MCF 10A (cell line): ENCODE measurements at regions not wholly inside any gene's neighbourhood (a gene's known extent, or its start where the extent isn't known, plus 50 kb on each side); places are given as distances from the start of the nearest gene placed in this dataset.

ENCODE experiments used
- BruUV-seq: library from RNA; stranded (reverse); fragments of 400-500 nt; replicated peaks from 2 replicates; lab custom pipeline; 2021; lab: Mats Ljungman, UMichigan
- CTCF ChIA-PET: fragments of 300-600 bp; sonication (Branson Sonifier 250); formaldehyde crosslinking; extraction: SDS; loops from one replicate; lab custom pipeline; 2021; ENCODE audit warnings: antibody characterized with exemption, inconsistent platforms; lab: Yijun Ruan, JAX
- POLR2A ChIA-PET: fragments of 300-600, 350-650 bp; sonication (Branson Sonifier 250); formaldehyde crosslinking; extraction: SDS; loops from one replicate; lab custom pipeline; 2020; ENCODE audit warnings: antibody characterized with exemption, inconsistent platforms; lab: Yijun Ruan, JAX
- DNase-seq: peaks from one replicate; pipeline ENCODE4 v3.0.0-alpha.2; 2018; ENCODE audit not compliant: unreplicated experiment
- H3K27ac Mint-ChIP-seq: one replicate; pipeline ENCODE4 v1.8.0; 2022; ENCODE audit warnings: mild to moderate bottlenecking, low read depth, mixed read lengths; ENCODE audit not compliant: unreplicated experiment
- H3K27me3 Mint-ChIP-seq: one replicate; pipeline ENCODE4 v1.8.0; 2022; ENCODE audit warnings: mixed read lengths; ENCODE audit not compliant: insufficient read depth, unreplicated experiment
- H3K36me3 Mint-ChIP-seq: one replicate; pipeline ENCODE4 v1.8.0; 2022; ENCODE audit warnings: mild to moderate bottlenecking, moderate library complexity, mixed read lengths; ENCODE audit not compliant: insufficient read depth, unreplicated experiment
- H3K4me1 Mint-ChIP-seq: one replicate; pipeline ENCODE4 v1.8.0; 2022; ENCODE audit warnings: mixed read lengths; ENCODE audit not compliant: insufficient read depth, unreplicated experiment
- H3K4me3 Mint-ChIP-seq: one replicate; pipeline ENCODE4 v1.8.0; 2022; ENCODE audit warnings: mild to moderate bottlenecking, moderate library complexity, mixed read lengths; ENCODE audit not compliant: unreplicated experiment
- H3K9me3 Mint-ChIP-seq: one replicate; pipeline ENCODE4 v1.8.0; 2022; ENCODE audit warnings: mixed read lengths; ENCODE audit not compliant: unreplicated experiment
- intact Hi-C: fragments of 100-400 bp; cut with micrococcal nuclease; formaldehyde crosslinking; loops from 2 replicates; pipeline ENCODE4 v1.14.1; 2022
- TF ChIP-seq, protein P1 (sequence below): fragments of 200-600 bp; IDR thresholded peaks from one replicate; pipeline ENCODE4 v1.8.0; 2022; ENCODE audit warnings: antibody characterized with exemption, mild to moderate bottlenecking; ENCODE audit not compliant: unreplicated experiment

- H3K4me1 Mint-ChIP-seq: no peaks in the 10 kb centered on the region
- TF ChIP-seq, protein P1, sequence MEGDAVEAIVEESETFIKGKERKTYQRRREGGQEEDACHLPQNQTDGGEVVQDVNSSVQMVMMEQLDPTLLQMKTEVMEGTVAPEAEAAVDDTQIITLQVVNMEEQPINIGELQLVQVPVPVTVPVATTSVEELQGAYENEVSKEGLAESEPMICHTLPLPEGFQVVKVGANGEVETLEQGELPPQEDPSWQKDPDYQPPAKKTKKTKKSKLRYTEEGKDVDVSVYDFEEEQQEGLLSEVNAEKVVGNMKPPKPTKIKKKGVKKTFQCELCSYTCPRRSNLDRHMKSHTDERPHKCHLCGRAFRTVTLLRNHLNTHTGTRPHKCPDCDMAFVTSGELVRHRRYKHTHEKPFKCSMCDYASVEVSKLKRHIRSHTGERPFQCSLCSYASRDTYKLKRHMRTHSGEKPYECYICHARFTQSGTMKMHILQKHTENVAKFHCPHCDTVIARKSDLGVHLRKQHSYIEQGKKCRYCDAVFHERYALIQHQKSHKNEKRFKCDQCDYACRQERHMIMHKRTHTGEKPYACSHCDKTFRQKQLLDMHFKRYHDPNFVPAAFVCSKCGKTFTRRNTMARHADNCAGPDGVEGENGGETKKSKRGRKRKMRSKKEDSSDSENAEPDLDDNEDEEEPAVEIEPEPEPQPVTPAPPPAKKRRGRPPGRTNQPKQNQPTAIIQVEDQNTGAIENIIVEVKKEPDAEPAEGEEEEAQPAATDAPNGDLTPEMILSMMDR: no peak
- H3K36me3 Mint-ChIP-seq: no peaks in the 10 kb centered on the region
- H3K4me3 Mint-ChIP-seq: no peak overlapping the region
- POLR2A ChIA-PET: interaction anchor here (1.1 kb wide), 1 partner anchor 7 kb away, joined by 3 read pairs; no protein-coding TSS in a partner anchor
- CTCF ChIA-PET: no interaction called here
- peaks cover 36% of the 10 kb centered on the region for H3K9me3 Mint-ChIP-seq
- no peaks in the 10 kb centered on the region for H3K27me3 Mint-ChIP-seq
- intact Hi-C loops: no loop called here
- H3K27ac Mint-ChIP-seq: no peak overlapping the region
- no TSS peak for BruUV-seq
- DNase-seq: no peak
Measured at GRCh38 chr2:16940214-16940613, 274.6 kb upstream of the CYRIA start.

DNA sequence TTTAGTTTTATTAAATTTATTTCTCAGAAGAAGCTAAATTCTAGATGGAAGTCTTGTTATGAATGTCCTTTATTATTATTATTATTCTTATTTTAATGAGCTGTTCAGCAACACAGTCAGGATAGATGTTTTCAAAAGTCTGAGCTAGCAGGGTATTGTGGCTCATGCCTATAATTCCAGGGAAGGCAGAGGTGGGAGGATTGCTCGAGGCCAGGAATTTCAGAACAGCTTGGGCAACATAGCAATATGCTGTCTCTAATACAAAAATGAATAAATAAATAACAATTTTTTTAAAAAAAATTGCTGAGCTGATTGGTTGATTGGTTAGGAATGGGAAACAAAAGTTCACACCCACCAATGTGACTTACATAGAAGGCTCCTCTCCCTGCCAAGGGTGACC lies 274.1 kb upstream of the CYRIA start:
- BruUV-seq: no TSS peak
- DNase-seq: no peak
- Mint-ChIP-seq H3K27me3 (no peaks in the 10 kb centered on the region), H3K27ac (no peak overlapping the region), H3K9me3 (peaks cover 36% of the 10 kb centered on the region), H3K36me3 (no peaks in the 10 kb centered on the region), H3K4me3 (no peak overlapping the region), H3K4me1 (no peaks in the 10 kb centered on the region)
- ChIA-PET POLR2A (no interaction called here), CTCF (no interaction called here)
- intact Hi-C loops: no loop called here
- TF ChIP-seq, protein P1: no peak

GRCh38 chr2:16933355-16933754 lies 267.7 kb upstream of the CYRIA start:
- Mint-ChIP-seq H3K4me1 (no peaks in the 10 kb centered on the region), H3K9me3 (peaks cover 31% of the 10 kb centered on the region), H3K27ac (no peak overlapping the region), H3K27me3 (no peaks in the 10 kb centered on the region), H3K4me3 (no peak overlapping the region), H3K36me3 (no peaks in the 10 kb centered on the region)
- no peak for DNase-seq
- TF ChIP-seq, protein P1: no peak
- BruUV-seq: no TSS peak
- ChIA-PET CTCF (no interaction called here), POLR2A (interaction anchor here (1.0 kb wide), 1 partner anchor 7 kb away, joined by 3 read pairs; no protein-coding TSS in a partner anchor)
- intact Hi-C loops: no loop called here

DNA sequence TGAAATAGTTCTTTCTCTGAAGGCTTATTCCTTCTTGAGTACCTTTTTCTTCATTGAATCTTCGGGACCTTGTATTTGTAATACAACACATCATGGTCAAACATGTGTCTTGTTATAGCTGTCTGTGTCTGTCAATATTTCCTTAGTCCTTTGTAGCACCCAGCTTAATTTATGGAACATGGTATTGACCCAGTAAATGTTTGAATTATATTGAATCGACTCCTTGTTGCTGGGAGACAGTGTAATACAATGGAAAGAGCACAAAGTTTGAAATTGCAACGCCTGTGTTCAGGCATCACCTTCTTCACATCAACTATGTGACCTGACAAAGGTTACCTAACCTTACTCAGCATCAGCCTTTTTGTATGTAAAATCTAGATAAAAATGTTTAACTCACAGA lies 267.2 kb upstream of the CYRIA start:
- BruUV-seq: no TSS peak
- DNase-seq: no peak
- Mint-ChIP-seq H3K27me3 (no peaks in the 10 kb centered on the region), H3K27ac (no peak overlapping the region), H3K4me3 (no peak overlapping the region), H3K36me3 (no peaks in the 10 kb centered on the region), H3K4me1 (no peaks in the 10 kb centered on the region), H3K9me3 (peaks cover 31% of the 10 kb centered on the region)
- ChIA-PET POLR2A (interaction anchor here (1.0 kb wide), 1 partner anchor 8 kb away, joined by 3 read pairs; no protein-coding TSS in a partner anchor), CTCF (interaction anchor here (0.7 kb wide), 1 partner anchor 138 kb away, joined by 3 read pairs; no protein-coding TSS in a partner anchor)
- intact Hi-C loops: no loop called here
- TF ChIP-seq, protein P1: no peak
